ENCODE measurements at regions not wholly inside any gene's neighbourhood (a gene's known extent, or its start where the extent isn't known, plus 50 kb on each side); places are given as distances from the start of the nearest gene placed in this dataset.

GRCh38 chr15:39180030-39180429 lies 400.8 kb upstream of the THBS1 start:
- Histone ChIP-seq H3K36me3 (ENCODE audit: insufficient read depth, low read length) (no peaks in the 10 kb centered on the region), H3K79me2 (ENCODE audit: insufficient read depth, low read length) (no peaks in the 10 kb centered on the region), H3K4me3 (ENCODE audit: insufficient read depth, low read length) (no peak overlapping the region), H3K4me2 (ENCODE audit: insufficient read depth, low read length) (no peak overlapping the region), H3K27me3 (ENCODE audit: insufficient read depth, low read length) (no peaks in the 10 kb centered on the region), H3K9me3 (ENCODE audit: low read depth, low read length) (no peaks in the 10 kb centered on the region), H4K20me1 (ENCODE audit: insufficient read depth, low read length) (no peaks in the 10 kb centered on the region), H3K4me1 (ENCODE audit: insufficient read depth, low read length) (peaks cover 46% of the 10 kb centered on the region), H2AFZ (ENCODE audit: low read length) (no peak overlapping the region), H3K27ac (ENCODE audit: low read depth, low read length) (peak overlapping the region; percentile 91)
- TF ChIP-seq, protein P1, sequence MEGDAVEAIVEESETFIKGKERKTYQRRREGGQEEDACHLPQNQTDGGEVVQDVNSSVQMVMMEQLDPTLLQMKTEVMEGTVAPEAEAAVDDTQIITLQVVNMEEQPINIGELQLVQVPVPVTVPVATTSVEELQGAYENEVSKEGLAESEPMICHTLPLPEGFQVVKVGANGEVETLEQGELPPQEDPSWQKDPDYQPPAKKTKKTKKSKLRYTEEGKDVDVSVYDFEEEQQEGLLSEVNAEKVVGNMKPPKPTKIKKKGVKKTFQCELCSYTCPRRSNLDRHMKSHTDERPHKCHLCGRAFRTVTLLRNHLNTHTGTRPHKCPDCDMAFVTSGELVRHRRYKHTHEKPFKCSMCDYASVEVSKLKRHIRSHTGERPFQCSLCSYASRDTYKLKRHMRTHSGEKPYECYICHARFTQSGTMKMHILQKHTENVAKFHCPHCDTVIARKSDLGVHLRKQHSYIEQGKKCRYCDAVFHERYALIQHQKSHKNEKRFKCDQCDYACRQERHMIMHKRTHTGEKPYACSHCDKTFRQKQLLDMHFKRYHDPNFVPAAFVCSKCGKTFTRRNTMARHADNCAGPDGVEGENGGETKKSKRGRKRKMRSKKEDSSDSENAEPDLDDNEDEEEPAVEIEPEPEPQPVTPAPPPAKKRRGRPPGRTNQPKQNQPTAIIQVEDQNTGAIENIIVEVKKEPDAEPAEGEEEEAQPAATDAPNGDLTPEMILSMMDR (IDR thresholded peaks at IDR 0.05; ENCODE audit: extremely low read depth, low read depth, low read length) = no peak
- DNase-seq (ENCODE audit: insufficient read length, low spot score, missing footprints) = no peak

GRCh38 chr15:39180483-39180933 lies 400.4 kb upstream of the THBS1 start:
- no peaks in the 10 kb centered on the region for H3K79me2 ChIP-seq (ENCODE audit: insufficient read depth, low read length)
- H3K4me1 ChIP-seq (ENCODE audit: insufficient read depth, low read length) = peaks cover 46% of the 10 kb centered on the region
- H3K27me3 ChIP-seq (ENCODE audit: insufficient read depth, low read length) = no peaks in the 10 kb centered on the region
- H2AFZ ChIP-seq (ENCODE audit: low read length) = no peak overlapping the region
- no peaks in the 10 kb centered on the region for H3K9me3 ChIP-seq (ENCODE audit: low read depth, low read length)
- TF ChIP-seq, protein P1 (IDR thresholded peaks at IDR 0.05; ENCODE audit: extremely low read depth, low read depth, low read length) = no peak
- no peak overlapping the region for H3K4me3 ChIP-seq (ENCODE audit: insufficient read depth, low read length)
- H4K20me1 ChIP-seq (ENCODE audit: insufficient read depth, low read length) = no peaks in the 10 kb centered on the region
- H3K4me2 ChIP-seq (ENCODE audit: insufficient read depth, low read length) = no peak overlapping the region
- no peaks in the 10 kb centered on the region for H3K36me3 ChIP-seq (ENCODE audit: insufficient read depth, low read length)
- H3K27ac ChIP-seq (ENCODE audit: low read depth, low read length) = peak overlapping the region; percentile 91
- DNase-seq (ENCODE audit: insufficient read length, low spot score, missing footprints) = no peak

DNA sequence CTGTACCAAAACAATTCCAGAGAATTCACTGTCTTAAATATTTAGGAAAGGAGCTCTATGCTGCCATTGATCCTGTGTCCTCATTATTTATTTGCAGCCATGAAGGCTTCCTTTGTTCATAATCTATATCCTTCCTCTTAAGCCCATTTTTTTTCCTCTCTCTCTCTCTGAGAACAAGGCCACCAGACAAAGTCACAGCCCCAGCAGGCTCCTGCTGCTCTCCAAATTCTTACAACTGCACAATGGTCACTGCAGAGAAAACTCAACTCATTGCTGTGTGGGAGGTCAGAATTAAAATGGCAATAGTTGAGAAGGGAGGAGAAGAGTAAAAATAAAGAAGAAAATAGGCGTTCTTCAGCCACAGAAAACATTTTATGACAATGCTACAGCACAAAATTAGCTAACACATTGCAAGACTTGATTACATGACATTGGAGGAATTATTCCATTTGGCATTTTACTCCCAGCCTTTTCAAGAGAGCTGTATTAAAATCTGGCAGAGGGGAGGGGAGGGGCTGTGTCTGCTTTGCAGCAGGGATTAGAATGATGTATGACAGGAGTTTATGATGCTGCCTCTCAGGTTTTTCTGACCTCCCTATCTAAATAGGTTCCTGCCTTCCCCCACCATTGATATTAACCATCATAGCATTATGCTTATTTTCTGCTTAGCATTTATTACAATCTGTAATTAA lies 399.7 kb upstream of the THBS1 start:
- H4K20me1 ChIP-seq (ENCODE audit: insufficient read depth, low read length) = no peaks in the 10 kb centered on the region
- peaks cover 46% of the 10 kb centered on the region for H3K4me1 ChIP-seq (ENCODE audit: insufficient read depth, low read length)
- DNase-seq (ENCODE audit: insufficient read length, low spot score, missing footprints) = no peak
- H3K9me3 ChIP-seq (ENCODE audit: low read depth, low read length) = no peaks in the 10 kb centered on the region
- H3K4me2 ChIP-seq (ENCODE audit: insufficient read depth, low read length) = no peak overlapping the region
- no peaks in the 10 kb centered on the region for H3K27me3 ChIP-seq (ENCODE audit: insufficient read depth, low read length)
- no peak overlapping the region for H2AFZ ChIP-seq (ENCODE audit: low read length)
- TF ChIP-seq, protein P1 (IDR thresholded peaks at IDR 0.05; ENCODE audit: extremely low read depth, low read depth, low read length) = no peak
- peak overlapping the region; percentile 91 for H3K27ac ChIP-seq (ENCODE audit: low read depth, low read length)
- H3K36me3 ChIP-seq (ENCODE audit: insufficient read depth, low read length) = no peaks in the 10 kb centered on the region
- H3K4me3 ChIP-seq (ENCODE audit: insufficient read depth, low read length) = no peak overlapping the region
- no peaks in the 10 kb centered on the region for H3K79me2 ChIP-seq (ENCODE audit: insufficient read depth, low read length)

- H3K27ac ChIP-seq (ENCODE audit: low read depth, low read length) = peak overlapping the region; percentile 91
These were observed 398.9 kb upstream of the THBS1 start for GRCh38 chr15:39181940-39182339.

More at GRCh38 chr15:39181940-39182339, 398.9 kb upstream of the THBS1 start:
- Histone ChIP-seq H3K27me3 (ENCODE audit: insufficient read depth, low read length) (no peaks in the 10 kb centered on the region), H3K9me3 (ENCODE audit: low read depth, low read length) (no peaks in the 10 kb centered on the region), H3K4me1 (ENCODE audit: insufficient read depth, low read length) (peaks cover 46% of the 10 kb centered on the region), H3K36me3 (ENCODE audit: insufficient read depth, low read length) (no peaks in the 10 kb centered on the region), H3K4me2 (ENCODE audit: insufficient read depth, low read length) (peak overlapping the region; percentile 12), H3K79me2 (ENCODE audit: insufficient read depth, low read length) (no peaks in the 10 kb centered on the region), H3K4me3 (ENCODE audit: insufficient read depth, low read length) (no peak overlapping the region), H4K20me1 (ENCODE audit: insufficient read depth, low read length) (no peaks in the 10 kb centered on the region), H2AFZ (ENCODE audit: low read length) (no peak overlapping the region)
- peak; percentile 34 for DNase-seq (ENCODE audit: insufficient read length, low spot score, missing footprints)
- TF ChIP-seq, protein P1 (IDR thresholded peaks at IDR 0.05; ENCODE audit: extremely low read depth, low read depth, low read length) = no peak

All from osteoblast (primary cell).